Gastrocnemius medialis (tissue), 4 donors: ENCODE measurements at regions not wholly inside any gene's neighbourhood (a gene's known extent, or its start where the extent isn't known, plus 50 kb on each side); places are given as distances from the start of the nearest gene placed in this dataset.

Experiments
- ATAC-seq, 2 donors: fragments of 150-250 bp; one replicate each; pipeline ENCODE4 v1.9.1; 2016
- DNase-seq, 2 donors: peaks; one replicate each; pipeline ENCODE4 v3.0.0-alpha.2; 2019
- H3K27ac ChIP-seq, 4 donors: fragments of 200-600 bp; sonication (generic); 1 replicate in 1 of 4; 2 replicates in 3 of 4; pipeline ENCODE4 v1.5.1; 2016 to 2018; ENCODE audit warnings: mild to moderate bottlenecking in 2 of 4, moderate library complexity in 1 of 4
- H3K27me3 ChIP-seq, 3 donors: fragments of 200-600 bp; sonication (generic) in 2 of 3; 1 replicate in 1 of 3; 2 replicates in 2 of 3; pipeline versions ENCODE4 v1.5.1 to v1.6.0; 2016 to 2019; ENCODE audit warnings: mild to moderate bottlenecking in 1 of 3, moderate library complexity in 1 of 3
- H3K36me3 ChIP-seq, 2 donors: fragments of 200-600 bp; sonication (generic) in 1 of 2; one replicate each; pipeline ENCODE4 v1.5.1; 2017 to 2018
- H3K4me1 ChIP-seq, 2 donors: fragments of 200-600 bp; sonication (generic) in 1 of 2; one replicate each; pipeline ENCODE4 v1.5.1; 2016 to 2017; ENCODE audit warnings: mild to moderate bottlenecking in 2 of 2
- H3K4me3 ChIP-seq, 4 donors: fragments of 200-600 bp; sonication (generic) in 3 of 4; 1 replicate in 1 of 4; 2 replicates in 3 of 4; pipeline ENCODE4 v1.5.1; 2016 to 2019; ENCODE audit warnings: mild to moderate bottlenecking in 2 of 4
- H3K9me3 ChIP-seq, 3 donors: fragments of 200-600 bp; sonication (generic) in 2 of 3; 1 replicate in 1 of 3; 2 replicates in 2 of 3; pipeline ENCODE4 v1.5.1; 2016 to 2019
- POLR2A ChIP-seq, 2 donors: fragments of 450-650 bp; IDR thresholded peaks; one replicate each; pipeline ENCODE4 v1.6.1; 2017; ENCODE audit warnings: antibody characterized with exemption in 2 of 2, mild to moderate bottlenecking in 2 of 2, moderate library complexity in 2 of 2
- in situ Hi-C, 4 donors: fragments of 200-750 bp; cut with MboI; loops; one replicate each; pipeline versions ENCODE4 v1.15.0 to v1.8.0; 2017; ENCODE audit warnings: low sequenced_read_pairs in 4 of 4
- intact Hi-C: fragments of 100-400 bp; cut with DNase I; formaldehyde crosslinking; loops from one replicate; pipeline ENCODE4 v1.15.1; 2023; ENCODE audit warnings: low total_unique reads
- TF ChIP-seq, protein P1 (sequence below), 5 experiments: fragments of 450-650 bp in 3 of 5; fragments of 200-600 bp in 2 of 5; sonication (generic) in 2 of 5; IDR thresholded peaks in 4 of 5; conservative IDR thresholded peaks in 1 of 5; 1 replicate in 4 of 5; 2 replicates in 1 of 5; pipeline ENCODE4 v1.5.1; 2016 to 2019; ENCODE audit warnings: antibody characterized with exemption in 5 of 5, mild to moderate bottlenecking in 3 of 5, moderate library complexity in 3 of 5

DNA sequence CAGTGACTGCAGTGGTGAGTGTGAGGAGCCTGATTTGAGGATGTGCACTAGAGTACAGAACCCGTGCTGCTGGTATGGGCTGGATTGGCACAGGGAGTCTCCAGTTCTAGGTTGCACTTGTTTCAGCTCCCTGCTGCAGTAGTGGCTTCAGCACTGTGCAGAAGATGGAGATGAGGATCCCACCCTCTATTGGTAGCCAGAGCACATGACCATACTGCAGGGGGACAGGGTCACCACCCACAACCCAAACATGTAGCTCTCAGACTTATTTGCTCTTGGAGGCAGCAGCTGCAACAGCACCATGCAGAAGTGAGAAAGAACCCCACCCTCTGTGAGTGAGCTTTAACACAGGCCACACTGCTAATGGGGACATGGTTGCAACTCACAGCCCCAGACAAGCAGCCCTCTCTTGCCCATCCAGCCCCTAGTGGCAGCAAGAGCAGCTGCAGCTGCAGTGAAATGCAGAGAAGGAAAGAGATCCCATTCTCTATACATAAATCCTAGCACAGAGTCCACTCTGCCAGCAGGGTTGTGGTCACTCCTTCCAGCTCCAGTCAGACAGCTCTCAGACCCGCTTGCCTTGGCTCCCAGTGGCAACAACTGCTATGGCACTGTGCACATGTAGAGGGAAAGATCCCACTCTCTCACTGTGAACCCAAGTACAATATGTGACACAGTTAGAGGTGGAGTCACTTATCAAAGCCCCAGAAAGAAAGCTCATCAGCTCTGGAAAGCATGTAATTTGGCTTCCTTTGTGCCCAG, 51.4 kb upstream of the SCIN start:
- Histone ChIP-seq H3K4me3 (no peak overlapping the region), H3K27me3 (no peaks in the 10 kb centered on the region), H3K9me3 (no peaks in the 10 kb centered on the region), H3K27ac (no peak overlapping the region), H3K36me3 (no peaks in the 10 kb centered on the region), H3K4me1 (no peaks in the 10 kb centered on the region)
- TF ChIP-seq, protein P1, sequence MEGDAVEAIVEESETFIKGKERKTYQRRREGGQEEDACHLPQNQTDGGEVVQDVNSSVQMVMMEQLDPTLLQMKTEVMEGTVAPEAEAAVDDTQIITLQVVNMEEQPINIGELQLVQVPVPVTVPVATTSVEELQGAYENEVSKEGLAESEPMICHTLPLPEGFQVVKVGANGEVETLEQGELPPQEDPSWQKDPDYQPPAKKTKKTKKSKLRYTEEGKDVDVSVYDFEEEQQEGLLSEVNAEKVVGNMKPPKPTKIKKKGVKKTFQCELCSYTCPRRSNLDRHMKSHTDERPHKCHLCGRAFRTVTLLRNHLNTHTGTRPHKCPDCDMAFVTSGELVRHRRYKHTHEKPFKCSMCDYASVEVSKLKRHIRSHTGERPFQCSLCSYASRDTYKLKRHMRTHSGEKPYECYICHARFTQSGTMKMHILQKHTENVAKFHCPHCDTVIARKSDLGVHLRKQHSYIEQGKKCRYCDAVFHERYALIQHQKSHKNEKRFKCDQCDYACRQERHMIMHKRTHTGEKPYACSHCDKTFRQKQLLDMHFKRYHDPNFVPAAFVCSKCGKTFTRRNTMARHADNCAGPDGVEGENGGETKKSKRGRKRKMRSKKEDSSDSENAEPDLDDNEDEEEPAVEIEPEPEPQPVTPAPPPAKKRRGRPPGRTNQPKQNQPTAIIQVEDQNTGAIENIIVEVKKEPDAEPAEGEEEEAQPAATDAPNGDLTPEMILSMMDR (IDR thresholded peaks at IDR 0.05 in 4 of 5, conservative IDR thresholded peaks at IDR 0.05 in 1 of 5) = no peak
- TF ChIP-seq POLR2A (IDR thresholded peaks at IDR 0.05) = no peak
- in situ Hi-C loops (loop anchor here in 1 of 4 donors (25.0 kb wide), 1 partner anchor 743 kb away; no protein-coding TSS in a partner anchor), intact Hi-C loops (no loop called here)
- DNase-seq = no peak
- ATAC-seq = no peak

DNA sequence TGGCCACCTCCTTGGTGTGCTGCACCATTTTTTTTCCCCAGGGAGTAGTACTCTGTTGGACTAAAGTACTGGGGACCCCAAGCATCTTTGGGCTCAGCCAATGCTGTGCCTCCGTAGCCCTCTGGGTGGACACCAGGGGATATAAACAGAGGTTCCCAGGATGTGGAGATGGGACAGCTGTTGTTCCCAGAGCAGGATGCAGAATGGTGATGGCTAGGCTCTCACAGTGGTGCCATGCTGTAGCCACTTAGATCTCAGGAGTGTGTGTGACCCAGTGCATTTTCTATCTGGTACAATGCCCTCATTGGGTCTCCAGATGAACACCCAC, 50.9 kb upstream of the SCIN start:
- TF ChIP-seq, protein P1 (IDR thresholded peaks at IDR 0.05 in 4 of 5, conservative IDR thresholded peaks at IDR 0.05 in 1 of 5) = no peak
- no peak for TF ChIP-seq POLR2A (IDR thresholded peaks at IDR 0.05)
- DNase-seq (no peak), ATAC-seq (no peak)
- no peaks in the 10 kb centered on the region for H3K36me3 ChIP-seq
- in situ Hi-C loops = loop anchor here in 3 of 4 donors (10.0 to 25.0 kb wide), 3 partner anchors 105 to 745 kb away; no protein-coding TSS in a partner anchor
- H3K27ac ChIP-seq = no peak overlapping the region
- intact Hi-C loops = no loop called here
- no peaks in the 10 kb centered on the region for H3K9me3 ChIP-seq
- H3K4me1 ChIP-seq = no peaks in the 10 kb centered on the region
- H3K4me3 ChIP-seq = no peak overlapping the region
- H3K27me3 ChIP-seq = no peaks in the 10 kb centered on the region
